GM21619 (cell line): ENCODE measurements at regions not wholly inside any gene's neighbourhood (a gene's known extent, or its start where the extent isn't known, plus 50 kb on each side); places are given as distances from the start of the nearest gene placed in this dataset.
"Not testable (repeated sequence)": the region's sequence is repeated elsewhere in the genome, so short reads cannot be mapped to it uniquely, and the experiment has no call there.

ENCODE experiments used
- ATAC-seq: cut with Tn5 transposase; IDR thresholded peaks from one replicate; pipeline ENCODE4 v1.9.1; 2021; ENCODE audit not compliant: unreplicated experiment

DNA sequence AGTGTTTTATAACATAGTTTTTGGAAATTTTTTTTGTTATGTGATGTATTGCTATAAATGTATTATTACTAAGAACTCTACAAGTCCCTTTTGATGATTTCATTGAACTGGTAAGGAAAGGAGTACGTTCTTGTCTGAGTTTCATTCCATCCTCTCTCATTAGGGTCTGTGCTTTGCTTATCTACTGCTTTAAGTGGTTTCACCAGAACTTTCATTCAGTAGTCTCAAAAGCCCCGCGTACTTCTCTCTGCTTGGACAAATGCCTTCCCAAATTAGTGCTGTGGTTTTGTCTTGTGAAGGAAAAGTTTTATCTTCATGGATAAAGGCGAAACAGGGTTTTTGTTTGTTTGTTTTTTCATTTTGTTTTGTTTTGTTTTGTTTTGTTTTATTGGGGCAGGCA, 469.8 kb upstream of the WWC1 start:
- no peak for ATAC-seq

DNA sequence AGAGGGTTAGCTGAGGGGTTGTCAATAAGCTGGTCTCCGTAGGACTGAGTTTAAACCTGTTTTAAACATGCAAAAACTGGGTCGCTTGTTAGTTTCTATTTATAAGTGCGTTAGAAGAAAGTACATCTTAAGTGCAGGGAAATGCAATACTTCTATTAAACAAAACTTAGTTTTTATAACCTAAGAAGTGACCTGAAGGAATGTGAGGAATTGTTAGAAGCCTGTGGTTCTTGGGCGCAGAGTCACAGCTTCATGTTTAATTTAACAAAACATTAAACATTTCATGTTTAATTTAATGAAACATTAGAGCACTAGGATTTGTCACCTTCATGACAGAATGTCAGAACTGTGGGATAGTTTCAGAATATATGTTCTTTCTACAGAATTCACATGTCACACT, 469.2 kb upstream of the WWC1 start:
- no peak for ATAC-seq

- no peak for ATAC-seq
These were observed 468.0 kb upstream of the WWC1 start for GRCh38 chr5:167823405-167823804.

GRCh38 chr5:167827766-167828165, 463.7 kb upstream of the WWC1 start:
- no peak for ATAC-seq

GRCh38 chr5:167831754-167832504, 459.5 kb upstream of the WWC1 start:
- no peak for ATAC-seq

GRCh38 chr5:167832609-167833008, 458.8 kb upstream of the WWC1 start:
- no peak for ATAC-seq

DNA sequence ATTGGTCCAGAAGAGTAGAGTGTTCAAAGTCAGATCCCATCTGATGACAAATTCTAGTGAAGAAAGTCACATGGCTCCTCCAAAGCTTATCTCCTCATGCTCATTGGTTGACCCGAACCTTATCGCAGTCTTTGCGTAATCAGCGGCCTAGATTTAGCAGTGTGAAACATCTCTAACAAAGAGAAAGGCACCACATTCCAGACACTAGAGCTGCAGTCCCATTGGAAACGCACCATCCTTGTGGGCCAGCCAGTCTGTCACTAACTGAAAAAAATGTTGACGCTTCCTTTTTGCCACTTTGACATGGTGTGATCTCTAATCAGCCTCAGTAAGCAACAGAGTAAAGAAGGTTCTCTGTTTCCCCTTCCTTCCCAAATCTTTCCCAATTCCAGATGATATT, 458.0 kb upstream of the WWC1 start:
- ATAC-seq: no peak

- no peak for ATAC-seq
These were observed 456.3 kb upstream of the WWC1 start for GRCh38 chr5:167835146-167835545.

DNA sequence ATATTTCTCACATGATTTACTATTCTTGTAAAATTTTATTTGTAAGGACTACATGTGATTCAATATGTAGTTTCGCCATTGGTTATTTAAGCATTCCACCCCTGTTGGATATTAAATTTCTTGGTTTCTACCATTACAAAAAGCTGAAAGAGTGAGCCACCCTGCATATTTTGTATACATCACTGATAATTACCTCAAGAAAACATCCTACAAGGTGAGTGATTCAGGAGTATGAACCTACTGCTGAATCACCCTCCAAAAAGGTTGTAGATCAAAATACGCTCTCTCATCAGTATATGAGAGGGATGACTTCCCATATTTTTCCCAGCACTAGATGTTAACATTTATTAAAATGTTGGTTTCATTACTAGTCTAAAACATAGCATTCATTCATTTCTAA, 454.3 kb upstream of the WWC1 start:
- ATAC-seq: no peak

- no peak for ATAC-seq
These were observed 452.4 kb upstream of the WWC1 start for GRCh38 chr5:167839065-167839464.

DNA sequence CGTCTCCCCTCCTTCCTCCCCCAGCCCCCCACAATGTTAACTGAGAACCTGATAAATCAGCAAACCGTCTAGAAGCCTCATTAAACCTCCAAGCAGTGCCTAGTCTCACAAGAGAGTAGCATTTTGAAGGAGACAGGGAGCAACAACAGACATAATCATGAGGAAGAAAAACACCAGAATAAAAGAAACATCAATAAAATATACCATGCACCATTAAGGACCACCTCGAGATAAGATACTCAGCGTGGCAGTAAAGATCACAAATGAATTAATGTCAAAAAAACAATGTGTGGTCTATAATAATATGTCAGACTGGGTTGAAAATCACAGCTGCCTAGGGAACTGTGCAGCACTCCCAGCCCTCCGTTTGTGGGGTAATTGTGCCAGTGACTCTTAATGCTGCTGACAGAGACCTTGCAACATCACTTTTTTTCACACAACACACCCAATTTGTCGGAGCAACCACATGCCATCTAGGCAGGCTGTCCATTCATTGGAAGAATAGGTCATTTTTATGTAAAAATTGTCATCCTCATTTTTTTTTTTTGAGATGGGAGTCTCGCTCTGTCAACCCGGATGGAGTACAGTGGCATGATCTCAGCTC, 450.8 kb upstream of the WWC1 start:
- ATAC-seq: no peak

- ATAC-seq: no peak
These were observed 447.4 kb upstream of the WWC1 start for GRCh38 chr5:167843881-167844572.

DNA sequence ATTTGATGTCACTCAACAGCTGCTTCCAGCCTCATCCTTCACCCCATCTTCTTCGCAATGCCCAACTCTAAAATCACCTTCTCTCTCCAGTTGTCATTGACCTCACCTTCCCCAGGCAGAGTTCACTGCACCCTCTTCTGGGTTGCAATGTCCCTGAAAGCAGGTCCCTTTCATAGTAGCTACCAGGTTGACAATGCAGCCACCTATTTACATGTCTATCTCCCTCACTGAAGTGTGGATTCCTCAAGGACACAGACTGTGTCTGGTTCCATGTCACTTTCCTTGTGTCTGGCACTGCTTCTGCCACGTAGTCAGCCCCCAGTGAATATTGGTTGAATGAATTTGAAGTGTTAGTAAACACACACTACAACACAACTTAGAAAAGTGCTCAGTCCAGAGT, 445.5 kb upstream of the WWC1 start:
- no peak for ATAC-seq

- no peak for ATAC-seq
These were observed 441.6 kb upstream of the WWC1 start for GRCh38 chr5:167849874-167850273.

DNA sequence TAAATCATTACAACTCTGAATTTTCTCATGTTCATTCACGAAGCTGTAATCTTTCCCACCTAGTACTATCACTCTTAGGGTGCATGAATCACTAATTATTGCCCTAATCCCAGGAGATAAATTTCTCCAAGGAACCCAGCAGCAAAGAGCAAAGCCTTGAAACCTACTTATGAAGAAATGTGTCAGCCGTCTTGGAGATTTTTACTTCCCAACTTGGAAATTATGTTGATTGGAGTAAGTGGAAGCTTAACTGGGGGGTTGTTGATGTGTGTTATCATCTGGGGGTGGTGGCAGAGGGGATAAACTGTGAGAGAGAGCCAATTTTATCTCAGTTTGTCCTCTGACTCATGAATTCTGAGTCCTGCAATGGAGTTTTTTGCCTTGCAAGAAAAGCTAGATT, 440.5 kb upstream of the WWC1 start:
- no peak for ATAC-seq

- no peak for ATAC-seq
These were observed 440.0 kb upstream of the WWC1 start for GRCh38 chr5:167851416-167851815.

DNA sequence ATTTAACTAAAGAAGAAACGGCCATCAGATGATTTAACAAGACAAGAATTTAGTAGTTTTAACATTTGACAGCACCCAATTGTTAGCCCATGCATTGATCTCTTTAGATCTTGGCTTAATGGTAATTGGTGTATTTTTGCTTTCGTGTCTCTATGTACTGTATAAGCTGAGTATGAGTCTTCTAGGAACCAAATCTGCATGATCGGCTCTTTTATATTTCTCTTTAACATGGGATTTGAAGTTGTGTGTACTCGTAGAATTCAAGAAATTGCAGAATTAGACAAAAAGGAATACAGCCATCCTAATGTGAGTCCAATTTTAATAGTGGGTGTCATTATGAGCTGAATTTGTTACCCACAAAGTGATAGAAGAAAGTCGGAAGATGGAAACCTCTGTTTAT, 438.9 kb upstream of the WWC1 start:
- no peak for ATAC-seq

GRCh38 chr5:167853421-167853820, 438.0 kb upstream of the WWC1 start:
- ATAC-seq: no peak

DNA sequence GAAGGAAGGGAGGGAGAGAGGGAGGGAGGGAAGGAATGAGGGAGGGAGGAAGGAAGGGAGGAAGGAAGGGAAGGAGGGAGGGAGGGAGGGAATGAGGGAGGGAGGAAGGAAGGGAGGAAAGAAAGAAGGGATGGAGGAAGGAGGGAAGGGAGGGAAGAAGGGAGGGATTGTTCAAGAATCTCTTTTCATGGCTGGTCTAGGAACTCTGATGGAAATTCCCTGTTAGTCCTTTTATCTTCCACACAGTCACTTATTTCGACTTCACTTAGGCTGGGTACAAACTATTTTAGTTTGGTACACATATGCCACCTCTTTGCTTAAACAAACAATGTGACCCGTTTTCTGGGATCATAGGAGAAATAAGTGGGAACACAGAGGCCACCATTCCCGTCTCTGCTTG, 435.6 kb upstream of the WWC1 start:
- ATAC-seq: no peak

DNA sequence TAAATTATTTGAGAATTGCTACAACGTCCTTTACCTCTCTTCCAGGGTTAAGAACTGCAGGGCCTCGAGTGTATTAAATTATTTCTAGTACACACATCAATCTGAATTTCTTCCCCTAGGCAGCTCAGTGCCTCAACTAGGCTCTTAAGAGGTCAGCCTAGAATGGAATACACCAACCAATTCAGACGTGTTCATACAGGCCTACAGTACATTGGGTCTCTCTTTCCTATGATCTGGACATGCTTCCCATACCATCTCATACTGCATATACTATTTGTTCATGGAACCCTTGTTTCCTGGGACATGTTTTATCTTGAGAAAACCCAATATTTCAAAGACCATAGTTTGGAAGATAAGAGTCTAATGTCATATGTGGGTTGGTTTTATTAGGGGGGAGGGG, 434.1 kb upstream of the WWC1 start:
- no peak for ATAC-seq

- ATAC-seq: not testable (repeated sequence)
These were observed 433.1 kb upstream of the WWC1 start for GRCh38 chr5:167858186-167858855.
